ENCODE measurements at regions not wholly inside any gene's neighbourhood (a gene's known extent, or its start where the extent isn't known, plus 50 kb on each side); places are given as distances from the start of the nearest gene placed in this dataset.

- DNase-seq = peak in 1 of 2 donors; percentile 10
- Histone ChIP-seq H3K9me3 (ENCODE audit: control insufficient read depth, low read depth, low read length) (no peaks in the 10 kb centered on the region), H3K4me1 (ENCODE audit: control insufficient read depth, insufficient read depth, low read length) (no peaks in the 10 kb centered on the region), H3K4me3 (ENCODE audit: low read length) (no peak overlapping the region), H3K36me3 (ENCODE audit: control insufficient read depth, insufficient read depth, low read length) (no peaks in the 10 kb centered on the region), H3K27me3 (ENCODE audit: control insufficient read depth, insufficient read depth, low read length) (no peaks in the 10 kb centered on the region), H3K27ac (ENCODE audit: low read length) (no peak overlapping the region)
- WGBS (ENCODE audit: insufficient coverage, low lambda C conversion rate) = no CpG with 5 or more reads among the region's 7 CpGs
These were observed 323.5 kb upstream of the CASK start for GRCh38 chrX:42246814-42247213.

- Histone ChIP-seq H3K9me3 (ENCODE audit: control insufficient read depth, low read depth, low read length) (no peaks in the 10 kb centered on the region), H3K4me1 (ENCODE audit: control insufficient read depth, insufficient read depth, low read length) (no peaks in the 10 kb centered on the region), H3K4me3 (ENCODE audit: low read length) (no peak overlapping the region), H3K27ac (ENCODE audit: low read length) (no peak overlapping the region), H3K36me3 (ENCODE audit: control insufficient read depth, insufficient read depth, low read length) (no peaks in the 10 kb centered on the region), H3K27me3 (ENCODE audit: control insufficient read depth, insufficient read depth, low read length) (no peaks in the 10 kb centered on the region)
- no peak for DNase-seq
- WGBS (ENCODE audit: insufficient coverage, low lambda C conversion rate) = no CpG with 5 or more reads among the region's 6 CpGs
These were observed 318.6 kb upstream of the CASK start for GRCh38 chrX:42242004-42242403.

- Histone ChIP-seq H3K4me1 (ENCODE audit: control insufficient read depth, insufficient read depth, low read length) (no peaks in the 10 kb centered on the region), H3K27me3 (ENCODE audit: control insufficient read depth, insufficient read depth, low read length) (no peaks in the 10 kb centered on the region), H3K4me3 (ENCODE audit: low read length) (no peak overlapping the region), H3K36me3 (ENCODE audit: control insufficient read depth, insufficient read depth, low read length) (no peaks in the 10 kb centered on the region), H3K27ac (ENCODE audit: low read length) (no peak overlapping the region), H3K9me3 (ENCODE audit: control insufficient read depth, low read depth, low read length) (no peaks in the 10 kb centered on the region)
- no peak for DNase-seq
- WGBS (ENCODE audit: insufficient coverage, low lambda C conversion rate) = no CpG with 5 or more reads among the region's 1 CpG
These were observed 318.1 kb upstream of the CASK start for GRCh38 chrX:42241421-42241820.

DNA sequence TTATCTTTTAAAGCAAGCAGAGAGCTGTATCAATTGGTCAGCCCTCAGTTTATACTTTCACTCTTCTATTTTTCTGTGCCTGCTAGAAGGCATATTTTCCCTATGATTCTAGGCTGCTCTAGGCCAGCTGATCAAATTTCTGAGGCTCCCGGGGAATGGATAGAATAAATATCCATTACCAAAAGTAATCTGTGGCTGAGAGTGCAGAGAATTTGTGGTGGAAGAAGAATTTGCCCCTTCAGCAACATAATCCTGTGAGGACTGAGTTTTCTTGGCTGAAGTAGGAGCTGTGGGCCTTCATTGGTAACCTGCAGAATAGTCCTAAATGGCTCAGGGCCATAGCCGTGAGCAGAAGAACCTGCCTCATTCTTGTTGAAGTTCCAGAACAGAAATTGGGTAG is 314.6 kb upstream of the CASK start:
- H3K9me3 ChIP-seq (ENCODE audit: control insufficient read depth, low read depth, low read length) = no peaks in the 10 kb centered on the region
- no peak overlapping the region for H3K4me3 ChIP-seq (ENCODE audit: low read length)
- no CpG with 5 or more reads among the region's 2 CpGs for WGBS (ENCODE audit: insufficient coverage, low lambda C conversion rate)
- H3K36me3 ChIP-seq (ENCODE audit: control insufficient read depth, insufficient read depth, low read length) = no peaks in the 10 kb centered on the region
- DNase-seq = no peak
- H3K4me1 ChIP-seq (ENCODE audit: control insufficient read depth, insufficient read depth, low read length) = no peaks in the 10 kb centered on the region
- H3K27ac ChIP-seq (ENCODE audit: low read length) = no peak overlapping the region
- no peaks in the 10 kb centered on the region for H3K27me3 ChIP-seq (ENCODE audit: control insufficient read depth, insufficient read depth, low read length)

GRCh38 chrX:42229533-42229932 is 306.2 kb upstream of the CASK start:
- no CpG with 5 or more reads among the region's 2 CpGs for WGBS (ENCODE audit: insufficient coverage, low lambda C conversion rate)
- H3K4me1 ChIP-seq (ENCODE audit: control insufficient read depth, insufficient read depth, low read length) = no peaks in the 10 kb centered on the region
- no peak overlapping the region for H3K4me3 ChIP-seq (ENCODE audit: low read length)
- no peaks in the 10 kb centered on the region for H3K27me3 ChIP-seq (ENCODE audit: control insufficient read depth, insufficient read depth, low read length)
- H3K36me3 ChIP-seq (ENCODE audit: control insufficient read depth, insufficient read depth, low read length) = no peaks in the 10 kb centered on the region
- DNase-seq = no peak
- no peaks in the 10 kb centered on the region for H3K9me3 ChIP-seq (ENCODE audit: control insufficient read depth, low read depth, low read length)
- no peak overlapping the region for H3K27ac ChIP-seq (ENCODE audit: low read length)

- Histone ChIP-seq H3K4me1 (ENCODE audit: control insufficient read depth, insufficient read depth, low read length) (no peaks in the 10 kb centered on the region), H3K9me3 (ENCODE audit: control insufficient read depth, low read depth, low read length) (no peaks in the 10 kb centered on the region), H3K27ac (ENCODE audit: low read length) (no peak overlapping the region), H3K36me3 (ENCODE audit: control insufficient read depth, insufficient read depth, low read length) (no peaks in the 10 kb centered on the region), H3K27me3 (ENCODE audit: control insufficient read depth, insufficient read depth, low read length) (no peaks in the 10 kb centered on the region), H3K4me3 (ENCODE audit: low read length) (no peak overlapping the region)
- 100% methylated on average over 1 of the region's 2 CpGs for WGBS (ENCODE audit: insufficient coverage, low lambda C conversion rate)
- no peak for DNase-seq
These were observed 297.3 kb upstream of the CASK start for GRCh38 chrX:42220666-42221065.

DNA sequence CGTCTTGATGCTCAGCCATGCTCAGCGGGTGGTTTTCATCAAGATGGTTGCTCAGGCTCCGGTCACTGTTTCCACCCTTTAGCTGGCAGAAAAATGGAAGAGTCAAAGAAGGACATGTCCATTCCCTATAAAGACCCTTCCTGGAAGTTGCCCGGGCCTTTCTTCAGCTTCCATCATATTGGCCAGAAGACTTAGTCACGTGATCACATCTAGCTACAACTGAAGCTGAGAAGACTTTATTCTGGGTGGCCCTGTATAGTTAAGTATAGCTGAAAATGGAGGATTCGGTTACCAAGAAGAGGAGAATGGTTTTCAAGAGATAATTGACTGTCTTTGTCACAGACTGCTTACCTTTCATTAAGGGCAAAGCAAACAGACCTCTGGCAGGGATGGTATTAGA is 296.7 kb upstream of the CASK start:
- H3K36me3 ChIP-seq (ENCODE audit: control insufficient read depth, insufficient read depth, low read length) = no peaks in the 10 kb centered on the region
- no peaks in the 10 kb centered on the region for H3K9me3 ChIP-seq (ENCODE audit: control insufficient read depth, low read depth, low read length)
- H3K27me3 ChIP-seq (ENCODE audit: control insufficient read depth, insufficient read depth, low read length) = no peaks in the 10 kb centered on the region
- DNase-seq = no peak
- whole genome bisulfite sequencing (ENCODE audit: insufficient coverage, low lambda C conversion rate) = no CpG with 5 or more reads among the region's 6 CpGs
- no peak overlapping the region for H3K4me3 ChIP-seq (ENCODE audit: low read length)
- no peak overlapping the region for H3K27ac ChIP-seq (ENCODE audit: low read length)
- H3K4me1 ChIP-seq (ENCODE audit: control insufficient read depth, insufficient read depth, low read length) = no peaks in the 10 kb centered on the region

DNA sequence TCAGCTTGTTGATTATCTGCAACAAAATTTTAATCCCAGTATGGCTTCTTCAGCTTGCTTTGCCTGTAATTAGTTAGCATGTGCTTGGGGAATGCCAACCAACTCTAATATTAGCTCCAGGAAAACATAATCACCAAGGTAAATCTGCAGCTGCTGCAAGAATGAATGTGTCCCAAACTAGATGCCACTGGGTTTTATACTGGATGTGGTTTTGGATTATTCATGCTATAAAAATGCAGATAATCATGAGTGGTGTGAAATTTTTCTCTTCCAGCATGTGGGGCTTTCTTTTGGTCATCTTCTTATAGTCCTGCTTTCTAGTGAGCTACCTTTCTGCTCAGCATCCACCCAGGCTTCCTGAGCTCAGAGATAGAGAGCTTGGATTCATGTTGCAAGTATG is 295.9 kb upstream of the CASK start:
- Histone ChIP-seq H3K4me3 (ENCODE audit: low read length) (no peak overlapping the region), H3K9me3 (ENCODE audit: control insufficient read depth, low read depth, low read length) (no peaks in the 10 kb centered on the region), H3K27me3 (ENCODE audit: control insufficient read depth, insufficient read depth, low read length) (no peaks in the 10 kb centered on the region)

GRCh38 chrX:42195506-42195905 is 272.2 kb upstream of the CASK start:
- Histone ChIP-seq H3K4me1 (ENCODE audit: control insufficient read depth, insufficient read depth, low read length) (no peaks in the 10 kb centered on the region), H3K27ac (ENCODE audit: low read length) (no peak overlapping the region), H3K27me3 (ENCODE audit: control insufficient read depth, insufficient read depth, low read length) (no peaks in the 10 kb centered on the region), H3K4me3 (ENCODE audit: low read length) (no peak overlapping the region), H3K36me3 (ENCODE audit: control insufficient read depth, insufficient read depth, low read length) (no peaks in the 10 kb centered on the region), H3K9me3 (ENCODE audit: control insufficient read depth, low read depth, low read length) (no peaks in the 10 kb centered on the region)
- no peak for DNase-seq
- WGBS (ENCODE audit: insufficient coverage, low lambda C conversion rate) = no CpG with 5 or more reads among the region's 1 CpG

More for the DNA sequence above, 295.9 kb upstream of the CASK start:
- no peaks in the 10 kb centered on the region for H3K4me1 ChIP-seq (ENCODE audit: control insufficient read depth, insufficient read depth, low read length)
- H3K36me3 ChIP-seq (ENCODE audit: control insufficient read depth, insufficient read depth, low read length) = no peaks in the 10 kb centered on the region
- H3K27ac ChIP-seq (ENCODE audit: low read length) = no peak overlapping the region
- DNase-seq = no peak

DNA sequence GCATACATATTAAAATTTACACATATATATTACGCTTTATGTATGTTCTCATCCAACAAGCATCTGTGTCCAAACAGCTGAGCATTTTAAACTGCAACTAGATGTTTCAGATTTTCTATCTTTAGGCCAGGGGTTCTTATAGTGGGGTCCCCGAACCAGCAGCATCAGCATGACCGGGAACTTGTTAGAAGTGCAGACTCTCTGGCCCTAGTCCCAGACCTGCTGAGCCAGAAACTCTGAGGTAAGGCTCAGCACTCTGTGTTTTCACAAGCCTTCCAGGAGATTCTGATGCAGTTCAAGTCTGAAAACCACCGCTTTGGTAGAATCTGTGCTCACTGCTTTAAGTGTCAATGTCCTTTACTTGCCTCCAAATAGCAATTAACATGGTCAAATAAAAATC is 266.2 kb upstream of the CASK start:
- H3K4me1 ChIP-seq (ENCODE audit: control insufficient read depth, insufficient read depth, low read length) = no peaks in the 10 kb centered on the region
- no peak overlapping the region for H3K27ac ChIP-seq (ENCODE audit: low read length)
- H3K9me3 ChIP-seq (ENCODE audit: control insufficient read depth, low read depth, low read length) = no peaks in the 10 kb centered on the region
- H3K36me3 ChIP-seq (ENCODE audit: control insufficient read depth, insufficient read depth, low read length) = no peaks in the 10 kb centered on the region
- no peak overlapping the region for H3K4me3 ChIP-seq (ENCODE audit: low read length)
- DNase-seq = no peak
- no peaks in the 10 kb centered on the region for H3K27me3 ChIP-seq (ENCODE audit: control insufficient read depth, insufficient read depth, low read length)
- WGBS (ENCODE audit: insufficient coverage, low lambda C conversion rate) = no CpG with 5 or more reads among the region's 4 CpGs

GRCh38 chrX:42188730-42189129 is 265.4 kb upstream of the CASK start:
- Histone ChIP-seq H3K9me3 (ENCODE audit: control insufficient read depth, low read depth, low read length) (no peaks in the 10 kb centered on the region), H3K36me3 (ENCODE audit: control insufficient read depth, insufficient read depth, low read length) (no peaks in the 10 kb centered on the region), H3K4me3 (ENCODE audit: low read length) (no peak overlapping the region), H3K27me3 (ENCODE audit: control insufficient read depth, insufficient read depth, low read length) (no peaks in the 10 kb centered on the region), H3K27ac (ENCODE audit: low read length) (no peak overlapping the region), H3K4me1 (ENCODE audit: control insufficient read depth, insufficient read depth, low read length) (no peaks in the 10 kb centered on the region)
- WGBS (ENCODE audit: insufficient coverage, low lambda C conversion rate) = no CpG with 5 or more reads among the region's 5 CpGs
- no peak for DNase-seq

Measured in large intestine (tissue), 3 donors.